ENCODE measurements at regions not wholly inside any gene's neighbourhood (a gene's known extent, or its start where the extent isn't known, plus 50 kb on each side); places are given as distances from the start of the nearest gene placed in this dataset.

- H3K9me3 ChIP-seq: peaks cover 8 to 19% of the 10 kb centered on the region in 2 donors
- no peaks in the 10 kb centered on the region for H3K27me3 ChIP-seq
- no peaks in the 10 kb centered on the region for H3K36me3 ChIP-seq
- DNase-seq (ENCODE audit: low spot score in 2 of 2): no peak
- H3K4me1 ChIP-seq: peaks cover 0 to 6% of the 10 kb centered on the region in 2 donors
- no peak for TF ChIP-seq CTCF (IDR thresholded peaks at IDR 0.05)
- intact Hi-C loops (cut with DNase I): no loop called here
- H3K27ac ChIP-seq: no peak overlapping the region
- H3K4me3 ChIP-seq: no peak overlapping the region
These were observed 121.7 kb upstream of the BNC2 start for GRCh38 chr9:16992138-16992537.

GRCh38 chr9:16987026-16987425, 116.6 kb upstream of the BNC2 start:
- H3K9me3 ChIP-seq: no peaks in the 10 kb centered on the region
- no peaks in the 10 kb centered on the region for H3K36me3 ChIP-seq
- peaks cover 0 to 18% of the 10 kb centered on the region in 2 donors for H3K4me1 ChIP-seq
- no peak overlapping the region for H3K4me3 ChIP-seq
- H3K27me3 ChIP-seq: no peaks in the 10 kb centered on the region
- DNase-seq (ENCODE audit: low spot score in 2 of 2): no peak
- H3K27ac ChIP-seq: peak overlapping the region; percentile 86 to 90
- intact Hi-C loops (cut with DNase I): loop anchor here (5.0 to 10.0 kb wide), 4 partner anchors 115 to 712 kb away; partner anchors contain the start of gene BNC2
- no peak for TF ChIP-seq CTCF (IDR thresholded peaks at IDR 0.05)

DNA sequence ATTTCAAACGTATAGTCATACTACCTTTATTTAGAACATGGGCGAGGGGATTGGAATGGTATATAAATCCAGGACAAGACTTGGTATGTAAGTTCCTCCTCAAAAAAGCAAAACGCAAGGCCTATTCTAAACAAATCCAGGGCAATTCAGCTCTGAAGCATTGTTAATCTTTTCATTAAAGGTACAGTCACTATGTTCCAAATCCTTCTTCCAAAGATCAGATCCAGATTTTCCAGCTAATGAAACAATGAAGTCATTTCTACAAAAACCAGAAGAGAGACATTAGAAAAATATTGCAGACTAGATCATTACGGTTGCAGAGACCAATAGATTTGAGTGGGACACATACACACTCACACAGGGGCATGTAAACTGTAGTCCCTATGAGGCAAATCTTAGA, 116.1 kb upstream of the BNC2 start:
- peaks cover 0 to 18% of the 10 kb centered on the region in 2 donors for H3K4me1 ChIP-seq
- H3K4me3 ChIP-seq: no peak overlapping the region
- no peaks in the 10 kb centered on the region for H3K36me3 ChIP-seq
- intact Hi-C loops (cut with DNase I): loop anchor here (1.0 to 10.0 kb wide), 5 partner anchors 114 to 712 kb away; partner anchors contain the start of gene BNC2
- no peak for TF ChIP-seq CTCF (IDR thresholded peaks at IDR 0.05)
- no peak for DNase-seq (ENCODE audit: low spot score in 2 of 2)
- H3K27me3 ChIP-seq: no peaks in the 10 kb centered on the region
- H3K9me3 ChIP-seq: no peaks in the 10 kb centered on the region
- H3K27ac ChIP-seq: peak overlapping the region; percentile 86 to 90

DNA sequence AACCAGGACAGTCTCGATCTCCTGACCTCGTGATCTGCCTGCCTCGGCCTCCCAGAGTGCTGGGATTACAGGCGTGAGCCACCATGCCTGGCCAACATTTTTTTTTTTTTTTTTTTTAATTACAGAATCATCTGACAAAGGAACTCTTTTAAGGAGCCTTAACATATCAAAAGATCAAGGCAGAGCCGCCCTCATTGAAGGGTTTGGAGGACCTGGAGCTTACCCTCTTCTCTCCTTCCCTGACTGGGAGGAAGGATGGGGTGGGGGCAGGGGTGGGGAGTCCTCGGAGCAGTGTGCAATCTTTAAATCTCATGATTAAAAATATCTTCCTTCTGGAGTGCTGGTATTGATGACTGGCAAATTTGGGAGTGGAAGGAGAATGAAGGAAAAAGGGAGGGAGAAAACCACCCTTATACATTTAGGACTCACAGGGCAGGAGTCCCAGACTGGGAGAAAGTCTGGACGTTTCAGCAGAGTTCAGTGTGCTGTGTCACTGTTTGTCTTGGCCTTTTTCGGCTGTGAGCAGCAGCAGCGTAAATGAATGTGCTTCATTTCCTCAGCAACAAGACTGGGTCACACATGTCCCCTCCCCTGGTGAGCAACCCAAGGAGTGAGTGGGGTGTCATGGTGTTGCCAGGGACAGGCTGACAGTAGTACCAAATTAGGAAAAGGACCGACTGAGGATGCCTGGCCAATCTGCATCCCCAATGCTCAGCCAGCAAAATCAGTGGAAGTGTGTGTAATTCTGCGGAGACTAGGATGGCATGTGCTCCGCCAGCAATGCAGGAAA, 115.3 kb upstream of the BNC2 start:
- Histone ChIP-seq H3K4me3 (no peak overlapping the region), H3K27me3 (no peaks in the 10 kb centered on the region), H3K9me3 (no peaks in the 10 kb centered on the region), H3K27ac (peak overlapping the region; percentile 86 to 90), H3K36me3 (no peaks in the 10 kb centered on the region), H3K4me1 (peaks cover 0 to 18% of the 10 kb centered on the region in 2 donors)
- TF ChIP-seq CTCF (IDR thresholded peaks at IDR 0.05): no peak
- peak; percentile 80 to 96 for DNase-seq (ENCODE audit: low spot score in 2 of 2)
- intact Hi-C loops (cut with DNase I): loop anchor here (1.0 to 10.0 kb wide), 5 partner anchors 113 to 711 kb away; partner anchors contain the start of gene BNC2

DNA sequence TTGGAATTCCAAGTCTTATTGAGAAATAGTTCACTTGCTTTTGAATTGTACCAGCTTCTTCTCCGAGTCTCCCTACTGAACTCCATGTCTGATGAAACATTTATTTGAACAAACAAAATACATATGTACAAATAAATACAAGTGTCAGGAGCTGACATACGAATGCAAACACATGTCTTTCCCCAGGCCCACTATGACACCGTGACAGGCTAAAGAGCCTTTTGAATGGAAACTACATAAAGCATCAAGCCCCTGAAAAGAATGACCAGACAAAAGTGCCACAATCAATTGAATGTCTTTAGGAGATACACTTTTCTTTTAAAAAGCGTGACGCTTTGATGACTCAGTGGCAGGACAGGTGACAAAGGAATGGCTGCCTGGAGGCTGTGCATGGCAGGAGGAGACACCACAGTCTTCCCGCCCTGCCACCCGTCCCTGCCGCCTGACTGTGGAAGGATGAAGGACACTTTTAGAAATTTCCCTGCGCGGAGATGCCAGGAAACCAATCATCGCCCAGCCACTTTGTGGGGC, 112.4 kb upstream of the BNC2 start:
- Histone ChIP-seq H3K27ac (no peak overlapping the region), H3K27me3 (no peaks in the 10 kb centered on the region), H3K4me1 (peaks cover 0 to 16% of the 10 kb centered on the region in 2 donors), H3K9me3 (no peaks in the 10 kb centered on the region), H3K4me3 (no peak overlapping the region), H3K36me3 (no peaks in the 10 kb centered on the region)
- intact Hi-C loops (cut with DNase I): loop anchor here (10.0 kb wide), 1 partner anchor 708 kb away; no protein-coding TSS in a partner anchor
- TF ChIP-seq CTCF (IDR thresholded peaks at IDR 0.05): no peak
- DNase-seq (ENCODE audit: low spot score in 2 of 2): no peak

Measured in ascending aorta (tissue), 2 donors.